ENCODE measurements at regions not wholly inside any gene's neighbourhood (a gene's known extent, or its start where the extent isn't known, plus 50 kb on each side); places are given as distances from the start of the nearest gene placed in this dataset.

DNA sequence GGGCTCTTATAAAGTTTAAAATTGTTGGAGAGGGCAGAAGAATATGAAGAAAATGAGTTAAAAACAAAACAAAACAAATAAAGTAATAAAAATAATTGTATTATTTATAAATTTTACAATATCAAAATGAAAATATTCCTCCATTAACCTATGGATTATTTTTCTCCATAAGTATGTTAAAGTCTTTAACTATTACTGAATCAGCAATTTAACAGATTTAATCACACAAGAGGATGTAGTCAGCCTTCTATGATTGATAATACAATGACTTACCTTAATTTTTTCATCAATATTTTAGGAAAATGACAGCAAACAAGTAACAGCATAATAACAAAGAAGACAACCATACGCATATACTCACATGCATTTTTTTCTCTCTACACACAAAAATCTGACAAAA is 1195.3 kb upstream of the NUDT12 start:
- TF ChIP-seq YY1 (IDR thresholded peaks at IDR 0.05; ENCODE audit: extremely low read depth, insufficient replicate concordance, low read depth, low read length): no peak
- no peak for TF ChIP-seq RAD21 (IDR thresholded peaks at IDR 0.05; ENCODE audit: low read depth)

Measured in HCT116 (cell line).